GM19351 (cell line): ENCODE measurements at regions not wholly inside any gene's neighbourhood (a gene's known extent, or its start where the extent isn't known, plus 50 kb on each side); places are given as distances from the start of the nearest gene placed in this dataset.
"Not testable (repeated sequence)": the region's sequence is repeated elsewhere in the genome, so short reads cannot be mapped to it uniquely, and the experiment has no call there.

Experiments
- ATAC-seq: cut with Tn5 transposase; IDR thresholded peaks from one replicate; pipeline ENCODE4 v1.9.1; 2021; ENCODE audit warnings: mild to moderate bottlenecking, moderate library complexity; ENCODE audit not compliant: unreplicated experiment

DNA sequence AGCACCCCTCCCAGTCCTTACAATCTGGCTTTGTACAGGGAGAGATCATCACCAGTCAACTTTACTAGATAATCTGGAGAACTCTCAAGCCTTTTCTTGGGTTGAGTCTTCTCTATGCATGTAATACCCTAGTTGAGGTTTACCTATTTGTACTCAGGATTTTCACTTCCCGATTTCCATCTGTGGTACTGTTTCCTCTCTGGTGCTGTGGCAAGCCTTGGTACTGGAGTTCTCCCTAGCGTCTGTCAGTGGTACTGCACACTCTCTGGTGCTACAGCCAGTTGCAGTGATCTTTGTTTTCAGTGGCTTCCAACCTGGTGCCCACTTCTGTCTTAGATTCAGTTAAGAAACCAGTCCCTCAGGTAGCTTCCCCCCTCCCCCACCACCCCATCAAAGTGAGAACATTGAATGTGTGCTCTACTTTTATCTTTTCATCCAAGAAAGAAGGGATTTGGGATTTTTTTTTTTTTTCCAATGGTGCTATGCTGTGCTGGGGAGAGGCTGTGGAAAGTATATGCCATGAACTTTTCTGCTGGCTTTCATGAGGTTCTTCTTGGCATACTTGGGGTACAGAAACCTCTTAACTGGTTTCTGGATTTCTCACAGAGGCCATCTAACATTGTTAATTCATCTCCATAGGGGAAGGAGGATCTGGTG, 69.4 kb upstream of the EVL start:
- ATAC-seq = peak; percentile 100

- ATAC-seq = no peak
These were observed 68.2 kb upstream of the EVL start for GRCh38 chr14:99996951-99997571.

DNA sequence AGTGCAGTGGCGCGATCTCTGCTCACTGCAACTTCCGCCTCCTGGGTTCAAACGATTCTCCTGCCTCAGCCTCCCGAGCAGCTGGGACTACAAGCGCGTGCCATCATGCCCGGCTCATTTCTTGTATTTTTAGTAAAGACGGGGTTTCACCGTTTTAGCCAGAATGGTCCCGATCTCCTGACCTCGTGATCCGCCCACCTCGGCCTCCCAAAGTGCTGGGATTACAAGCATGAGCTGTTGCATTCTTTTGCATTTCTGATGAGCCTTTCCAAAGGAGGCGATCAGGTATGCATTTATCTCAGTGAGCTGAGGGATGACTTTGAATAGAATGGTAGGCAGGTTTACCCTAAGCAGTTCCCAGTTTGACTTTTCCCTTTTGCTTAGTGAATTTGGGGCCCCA, 64.8 kb upstream of the EVL start:
- ATAC-seq = not testable (repeated sequence)

DNA sequence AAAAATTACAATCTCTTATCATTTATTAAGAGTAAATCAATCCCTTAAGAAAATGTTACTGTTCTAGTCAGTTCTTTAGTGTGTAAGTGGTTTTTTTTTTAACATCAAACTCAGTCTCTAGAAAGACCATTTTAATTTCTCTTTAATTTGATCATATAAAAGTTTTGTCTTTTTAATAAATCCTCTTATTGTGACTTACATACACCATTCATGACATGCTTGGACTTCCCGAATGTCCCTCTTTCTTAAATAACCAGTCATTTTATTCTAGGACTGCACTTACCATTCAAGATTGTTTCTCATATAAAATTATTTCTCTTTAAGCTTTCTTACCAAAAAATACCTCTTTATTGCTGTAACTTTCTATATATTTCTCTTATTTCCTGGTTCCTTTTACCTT, 60.8 kb upstream of the EVL start:
- no peak for ATAC-seq

- ATAC-seq = no peak
These were observed 58.0 kb upstream of the EVL start for GRCh38 chr14:100007254-100007653.

DNA sequence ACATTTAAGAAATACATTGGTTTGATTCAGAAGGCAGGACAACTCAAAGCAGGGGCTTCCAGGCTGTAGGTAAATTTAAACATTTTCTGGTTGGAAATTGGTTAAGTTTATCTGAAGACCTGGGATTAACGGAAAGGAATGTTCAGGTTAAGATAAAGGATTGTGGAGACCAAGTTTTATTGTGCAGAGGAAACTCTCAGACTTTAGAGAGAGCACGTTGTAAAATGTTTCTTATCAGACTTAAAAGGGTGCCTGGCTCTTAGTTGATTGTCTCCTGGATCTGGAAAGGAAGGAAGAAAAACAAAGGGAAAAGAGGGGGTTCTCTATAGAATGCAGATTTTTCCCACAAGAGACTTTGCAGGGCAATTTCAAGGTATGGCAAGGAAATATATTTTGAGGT, 55.4 kb upstream of the EVL start:
- not testable (repeated sequence) for ATAC-seq

GRCh38 chr14:100010679-100011078, 54.5 kb upstream of the EVL start:
- ATAC-seq = no peak

DNA sequence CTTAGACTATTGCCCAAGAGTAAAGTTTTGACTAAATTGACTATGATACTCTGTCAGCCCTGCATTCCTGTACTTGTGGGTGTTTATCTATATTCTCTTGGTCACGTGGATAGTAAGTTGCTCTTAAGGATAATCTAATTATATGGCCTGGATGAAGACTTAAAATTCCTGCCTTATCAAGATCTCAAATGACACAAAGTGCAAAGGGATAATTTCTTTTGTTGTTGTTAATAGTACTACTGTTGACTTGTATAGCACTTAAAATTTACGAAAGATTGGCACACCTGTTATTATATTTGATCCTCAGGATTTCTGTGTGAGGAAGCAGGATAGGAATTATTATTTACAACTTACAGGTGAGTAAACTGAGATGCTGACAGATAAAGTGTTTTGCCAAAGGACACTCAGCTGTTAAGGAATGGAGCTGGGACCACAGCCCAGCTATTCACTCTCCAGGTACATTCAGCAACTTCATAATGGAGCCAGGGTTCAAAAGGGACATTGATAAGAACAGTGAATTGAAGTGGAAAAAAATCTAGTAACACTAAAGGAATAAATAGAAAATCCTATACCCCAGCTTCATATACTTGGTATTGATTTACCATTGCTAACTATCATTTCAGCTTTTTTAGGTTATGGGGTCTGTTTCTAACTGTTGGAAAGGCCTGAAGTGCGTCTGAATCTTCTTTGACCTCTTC, 53.4 kb upstream of the EVL start:
- ATAC-seq = no peak

- no peak for ATAC-seq
These were observed 52.5 kb upstream of the EVL start for GRCh38 chr14:100012478-100013327.

DNA sequence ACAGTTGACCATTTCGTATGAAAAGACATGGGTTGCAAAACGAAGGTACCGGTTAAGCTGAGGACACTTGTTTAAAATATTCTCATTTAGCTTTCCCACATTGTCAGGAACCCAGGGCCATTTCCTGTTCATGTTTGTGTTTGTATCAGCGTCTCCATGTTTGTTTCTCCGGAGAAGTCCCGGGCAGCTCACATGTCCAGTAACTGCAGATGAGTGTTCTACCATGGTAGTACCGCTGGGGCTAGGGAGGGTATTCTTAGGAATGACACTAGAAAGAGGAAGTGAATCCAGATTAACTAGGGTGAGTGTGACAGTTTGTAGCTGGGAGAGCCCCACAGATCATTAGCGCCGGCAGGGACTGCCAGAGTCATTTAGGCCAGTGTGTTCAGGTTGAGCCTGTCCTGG, 50.0 kb upstream of the EVL start:
- ATAC-seq = peak; percentile 96
